Gastroesophageal sphincter (tissue), 4 donors: ENCODE measurements at regions not wholly inside any gene's neighbourhood (a gene's known extent, or its start where the extent isn't known, plus 50 kb on each side); places are given as distances from the start of the nearest gene placed in this dataset.

Source experiments
- ATAC-seq: fragments of 150-250 bp; one replicate; pipeline ENCODE4 v1.9.1; 2016; ENCODE audit warnings: mild to moderate bottlenecking, moderate library complexity
- H3K27ac ChIP-seq, 4 donors: fragments of 200-600 bp; sonication (generic) in 3 of 4; 1 replicate in 3 of 4; 2 replicates in 1 of 4; pipeline ENCODE4 v1.5.1; 2016 to 2019
- H3K27me3 ChIP-seq: fragments of 200-600 bp; sonication (generic); one replicate; pipeline ENCODE4 v1.5.1; 2019
- H3K36me3 ChIP-seq, 2 donors: fragments of 200-600 bp; sonication (generic); one replicate each; pipeline ENCODE4 v1.5.1; 2019; ENCODE audit warnings: control low read depth in 1 of 2
- H3K4me1 ChIP-seq, 3 donors: fragments of 200-600 bp; sonication (generic); 1 replicate in 2 of 3; 2 replicates in 1 of 3; pipeline ENCODE4 v1.5.1; 2016 to 2019; ENCODE audit warnings: control low read depth in 2 of 3
- H3K4me3 ChIP-seq, 2 donors: fragments of 200-600 bp; sonication (generic); one replicate each; pipeline ENCODE4 v1.5.1; 2019; ENCODE audit warnings: mild to moderate bottlenecking in 1 of 2, moderate library complexity in 1 of 2
- H3K9me3 ChIP-seq, 3 donors: fragments of 200-600 bp; sonication (generic); one replicate each; pipeline ENCODE4 v1.5.1; 2017 to 2019; ENCODE audit warnings: control low read depth in 2 of 3
- CTCF ChIP-seq, 4 experiments: fragments of 200-600 bp in 2 of 4; fragments of 450-650 bp in 2 of 4; sonication (generic) in 1 of 4; IDR thresholded peaks; one replicate each; pipeline ENCODE4 v1.5.1; 2017 to 2019; ENCODE audit warnings: antibody characterized with exemption in 4 of 4, mild to moderate bottlenecking in 2 of 4, moderate library complexity in 2 of 4
- EP300 ChIP-seq: sonication (generic); formaldehyde crosslinking; IDR thresholded peaks from one replicate; pipeline ENCODE4 v1.6.1; 2017; ENCODE audit warnings: antibody characterized with exemption, mild to moderate bottlenecking
- POLR2A ChIP-seq, 2 donors: fragments of 450-650 bp; IDR thresholded peaks; one replicate each; pipeline ENCODE4 v1.6.1; 2017; ENCODE audit warnings: antibody characterized with exemption in 2 of 2, mild to moderate bottlenecking in 2 of 2, moderate library complexity in 1 of 2
- POLR2AphosphoS5 ChIP-seq: sonication (generic); formaldehyde crosslinking; IDR thresholded peaks from one replicate; pipeline ENCODE4 v1.6.1; 2017; ENCODE audit warnings: antibody characterized with exemption
- WGBS, 2 donors: methylation state at CpG; one replicate each; pipeline ENCODE4 v1.1.5; 2018; ENCODE audit warnings: low coverage in 1 of 2; 5-methylcytosine and 5-hydroxymethylcytosine counted together

GRCh38 chr13:106996867-106997618 is 429.1 kb upstream of the ARGLU1 start:
- Histone ChIP-seq H3K4me3 (no peak overlapping the region), H3K9me3 (no peaks in the 10 kb centered on the region), H3K4me1 (no peaks in the 10 kb centered on the region), H3K36me3 (no peaks in the 10 kb centered on the region), H3K27ac (no peak overlapping the region), H3K27me3 (no peaks in the 10 kb centered on the region)
- WGBS, 2 donors = 46 to 75% methylated on average over 2 of the region's 2 CpGs
- no peak for ATAC-seq
- TF ChIP-seq POLR2A (IDR thresholded peaks at IDR 0.05) (no peak), EP300 (no peak), POLR2AphosphoS5 (no peak), CTCF (IDR thresholded peaks at IDR 0.05) (no peak)

GRCh38 chr13:106990594-106990993 is 422.7 kb upstream of the ARGLU1 start:
- H3K4me3 ChIP-seq = no peak overlapping the region
- WGBS, 2 donors = 81 to 100% methylated on average over 1 of the region's 1 CpG
- TF ChIP-seq POLR2A (IDR thresholded peaks at IDR 0.05) = no peak
- TF ChIP-seq POLR2AphosphoS5 = no peak
- no peak for TF ChIP-seq CTCF (IDR thresholded peaks at IDR 0.05)
- TF ChIP-seq EP300 = no peak
- no peak for ATAC-seq
- H3K9me3 ChIP-seq = no peaks in the 10 kb centered on the region
- peaks cover 0 to 8% (median 0%) of the 10 kb centered on the region in 3 donors for H3K4me1 ChIP-seq
- no peak overlapping the region for H3K27ac ChIP-seq
- H3K36me3 ChIP-seq = no peaks in the 10 kb centered on the region
- no peaks in the 10 kb centered on the region for H3K27me3 ChIP-seq

GRCh38 chr13:106989876-106990275 is 421.9 kb upstream of the ARGLU1 start:
- Histone ChIP-seq H3K27me3 (no peaks in the 10 kb centered on the region), H3K9me3 (no peaks in the 10 kb centered on the region), H3K4me1 (peaks cover 0 to 8% (median 0%) of the 10 kb centered on the region in 3 donors), H3K27ac (no peak overlapping the region), H3K4me3 (no peak overlapping the region), H3K36me3 (no peaks in the 10 kb centered on the region)
- ATAC-seq = no peak
- TF ChIP-seq EP300 (no peak), POLR2A (IDR thresholded peaks at IDR 0.05) (no peak), CTCF (IDR thresholded peaks at IDR 0.05) (no peak), POLR2AphosphoS5 (no peak)
- WGBS, 2 donors = 40 to 59% methylated on average over 1 to 3 of the region's 3 CpGs

- Histone ChIP-seq H3K36me3 (no peaks in the 10 kb centered on the region), H3K9me3 (no peaks in the 10 kb centered on the region), H3K27me3 (no peaks in the 10 kb centered on the region), H3K4me3 (no peak overlapping the region), H3K4me1 (peaks cover 0 to 8% (median 0%) of the 10 kb centered on the region in 3 donors), H3K27ac (no peak overlapping the region)
- 64 to 74% methylated on average over 2 to 5 of the region's 5 CpGs for WGBS, 2 donors
- ATAC-seq = no peak
- TF ChIP-seq POLR2A (IDR thresholded peaks at IDR 0.05) = no peak
- TF ChIP-seq POLR2AphosphoS5 = no peak
- no peak for TF ChIP-seq EP300
- TF ChIP-seq CTCF (IDR thresholded peaks at IDR 0.05) = no peak
Measured at GRCh38 chr13:106987427-106987785, 419.5 kb upstream of the ARGLU1 start.

- 79 to 80% methylated on average over 8 to 10 of the region's 10 CpGs for WGBS, 2 donors
- Histone ChIP-seq H3K4me1 (peaks cover 0 to 13% (median 0%) of the 10 kb centered on the region in 3 donors), H3K36me3 (no peaks in the 10 kb centered on the region), H3K9me3 (no peaks in the 10 kb centered on the region), H3K27me3 (no peaks in the 10 kb centered on the region), H3K4me3 (no peak overlapping the region), H3K27ac (no peak overlapping the region)
- ATAC-seq = no peak
- TF ChIP-seq POLR2A (IDR thresholded peaks at IDR 0.05) (no peak), POLR2AphosphoS5 (no peak), EP300 (no peak), CTCF (IDR thresholded peaks at IDR 0.05) (no peak)
Measured at GRCh38 chr13:106986687-106987426, 418.9 kb upstream of the ARGLU1 start.
